ACHN (cell line): ENCODE measurements at regions not wholly inside any gene's neighbourhood (a gene's known extent, or its start where the extent isn't known, plus 50 kb on each side); places are given as distances from the start of the nearest gene placed in this dataset.

Experiments
- DNase-seq: peaks from one replicate; pipeline ENCODE4 v3.0.0-alpha.2; 2015
- in situ Hi-C: cut with HindIII; loops from 2 replicates; pipeline ENCODE4 v1.10.0; 2017; ENCODE audit warnings: low sequenced_read_pairs, low pct_ligation_motif_present, low pct_unique_long_range_greater_than_20kb

DNA sequence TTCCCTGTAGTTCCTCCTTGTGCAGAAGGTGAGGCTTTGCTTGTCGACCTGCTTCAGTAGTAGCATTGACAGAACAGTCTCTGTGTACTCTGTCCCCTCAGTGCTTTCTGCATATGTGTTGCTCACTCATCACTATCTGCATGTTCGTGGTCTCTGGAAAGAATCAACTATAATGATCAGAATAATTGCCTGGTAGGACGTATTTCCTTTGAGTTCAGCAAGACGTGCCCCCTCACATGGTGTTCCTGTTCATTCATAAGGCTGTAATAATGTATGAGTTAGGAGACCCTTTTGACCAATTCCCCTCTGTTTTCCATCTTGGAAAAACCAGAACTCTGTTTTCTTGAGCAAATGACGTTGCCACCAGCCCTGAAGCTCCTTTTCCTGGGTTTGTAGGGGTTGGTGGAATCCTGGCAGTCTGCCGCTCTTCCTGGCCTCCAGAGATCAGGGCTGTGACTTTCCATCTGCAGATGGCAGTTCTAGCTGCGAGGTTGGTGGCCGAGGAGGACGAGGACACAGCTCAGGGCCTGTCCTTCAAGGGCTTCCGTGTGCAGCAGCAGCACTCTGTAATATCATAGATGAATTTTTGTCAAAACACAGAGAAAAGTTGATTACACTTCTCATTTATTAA lies 61.9 kb downstream of the EXOSC2 start:
- DNase-seq: no peak
- in situ Hi-C loops: no loop called here

DNA sequence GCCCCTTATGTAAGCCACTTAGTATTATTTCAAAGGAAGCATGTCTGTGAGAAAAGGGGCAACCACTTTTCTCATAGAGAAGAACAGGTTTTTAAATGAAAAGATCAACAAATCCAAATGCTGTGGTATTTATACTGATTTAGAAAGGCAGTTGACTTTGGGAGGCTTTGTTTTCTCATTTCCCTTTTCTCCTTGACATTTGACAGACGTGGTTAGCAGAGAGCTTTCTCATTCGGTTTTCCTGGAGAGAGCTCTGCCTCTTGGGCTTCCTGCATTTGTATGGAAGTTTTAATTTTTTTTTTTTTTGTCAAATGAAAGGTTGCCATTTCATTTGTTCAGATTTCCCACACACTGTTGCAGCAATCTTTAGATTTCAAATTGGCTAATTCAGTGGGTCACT lies 62.5 kb downstream of the EXOSC2 start:
- DNase-seq: no peak
- in situ Hi-C loops: no loop called here

GRCh38 chr9:130756455-130757152 lies 63.0 kb downstream of the EXOSC2 start:
- in situ Hi-C loops: no loop called here
- DNase-seq: no peak

GRCh38 chr9:130759738-130760137 lies 66.2 kb downstream of the EXOSC2 start:
- no peak for DNase-seq
- in situ Hi-C loops: no loop called here

GRCh38 chr9:130763331-130764171 lies 70.0 kb downstream of the EXOSC2 start:
- in situ Hi-C loops: no loop called here
- DNase-seq: no peak

GRCh38 chr9:130765137-130766020 lies 69.7 kb upstream of the ABL1 start:
- in situ Hi-C loops: no loop called here
- no peak for DNase-seq

DNA sequence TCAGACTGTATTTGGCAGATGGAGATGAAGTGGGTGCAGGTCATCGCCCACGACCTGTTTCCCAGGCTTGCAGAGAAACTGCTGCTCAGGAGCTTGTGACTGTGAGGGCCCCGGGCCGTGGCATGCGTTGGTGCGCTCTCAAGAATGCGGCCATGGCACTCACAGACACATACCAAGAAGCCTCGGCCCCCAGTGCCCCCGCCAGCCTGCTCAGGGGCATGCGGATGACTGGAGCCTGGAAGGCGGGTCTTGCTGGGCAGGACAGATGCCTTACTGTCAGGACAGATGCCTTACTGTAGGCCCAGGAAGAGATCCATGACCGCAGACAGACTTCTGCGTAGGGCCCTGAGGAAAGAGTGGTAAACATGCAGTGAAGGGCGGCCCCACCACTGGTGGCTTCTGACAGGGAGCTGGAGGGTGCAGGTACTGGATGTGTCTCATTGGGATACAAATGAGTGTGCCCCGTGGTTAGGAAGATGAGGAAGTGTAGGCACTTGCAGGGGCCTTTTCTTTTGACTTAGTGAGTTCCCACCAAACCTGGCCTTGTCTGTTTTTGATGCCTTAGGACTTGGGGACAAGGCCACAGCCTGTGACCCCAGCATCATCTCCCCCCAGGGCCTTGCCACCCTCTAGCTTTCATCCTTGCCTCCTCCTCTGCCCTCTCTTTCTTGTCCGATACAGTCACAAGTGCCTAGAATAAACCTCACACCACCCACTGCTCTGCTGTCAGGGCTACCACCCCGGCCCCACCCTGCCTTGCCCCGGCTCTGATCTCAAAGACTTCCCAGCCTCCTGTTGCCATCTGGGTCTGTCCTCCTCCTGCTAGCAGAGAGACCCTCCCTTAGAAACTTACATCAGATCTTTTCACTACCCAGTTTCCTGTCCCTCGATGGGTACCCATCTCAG lies 68.8 kb upstream of the ABL1 start:
- in situ Hi-C loops: no loop called here
- peak; percentile 13 for DNase-seq

- no peak for DNase-seq
- in situ Hi-C loops: no loop called here
These were observed 68.1 kb upstream of the ABL1 start for GRCh38 chr9:130766927-130767307.

GRCh38 chr9:130768265-130768664 lies 66.8 kb upstream of the ABL1 start:
- in situ Hi-C loops: no loop called here
- peak; percentile 7 for DNase-seq

GRCh38 chr9:130768891-130769403 lies 66.1 kb upstream of the ABL1 start:
- DNase-seq: no peak
- in situ Hi-C loops: no loop called here

DNA sequence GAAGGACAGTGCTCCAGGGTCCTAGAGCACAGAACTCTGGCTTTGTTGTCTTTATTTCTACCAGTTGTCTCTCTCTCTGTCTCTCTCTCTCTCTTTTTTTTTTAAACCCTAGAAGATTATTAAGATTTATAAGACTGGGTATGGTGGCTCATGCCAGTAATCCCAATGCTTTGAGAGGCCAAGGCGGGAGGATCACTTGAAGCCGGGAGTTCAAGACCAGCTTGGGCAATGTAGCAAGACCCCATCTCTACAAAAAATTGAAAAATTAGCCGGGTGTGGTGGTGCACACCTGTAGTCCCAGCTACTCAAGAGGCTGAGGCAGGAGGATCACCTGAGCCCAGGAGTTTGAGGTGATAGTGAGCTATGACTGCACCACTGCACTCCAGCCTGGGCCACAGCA lies 65.0 kb upstream of the ABL1 start:
- in situ Hi-C loops: no loop called here
- DNase-seq: no peak

- in situ Hi-C loops: no loop called here
- peak; percentile 62 for DNase-seq
These were observed 64.2 kb upstream of the ABL1 start for GRCh38 chr9:130770679-130771442.

DNA sequence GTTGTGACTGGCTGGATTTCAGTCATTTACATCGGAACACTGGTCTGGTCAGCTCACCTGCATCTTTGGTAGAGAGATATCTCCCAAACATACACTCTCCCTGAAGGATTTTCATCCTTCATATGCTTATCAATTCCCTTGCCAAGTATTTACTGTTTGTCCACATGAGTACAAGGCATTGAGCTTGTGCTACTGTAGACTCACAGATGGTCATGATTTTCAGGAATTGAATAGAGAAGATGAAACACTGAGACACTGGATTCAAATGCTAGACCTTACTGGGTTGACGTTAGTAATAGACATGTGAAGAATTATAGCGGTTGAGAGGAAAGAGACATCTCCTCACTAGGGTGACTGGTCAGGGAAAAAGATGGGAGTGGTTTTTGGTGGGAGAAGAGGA lies 62.9 kb upstream of the ABL1 start:
- DNase-seq: no peak
- in situ Hi-C loops: no loop called here

- no peak for DNase-seq
- in situ Hi-C loops: no loop called here
These were observed 60.9 kb upstream of the ABL1 start for GRCh38 chr9:130774183-130774582.

- DNase-seq: no peak
- in situ Hi-C loops: no loop called here
These were observed 59.6 kb upstream of the ABL1 start for GRCh38 chr9:130775336-130775991.

- no peak for DNase-seq
- in situ Hi-C loops: no loop called here
These were observed 55.8 kb upstream of the ABL1 start for GRCh38 chr9:130779153-130779855.
